ENCODE measurements at regions not wholly inside any gene's neighbourhood (a gene's known extent, or its start where the extent isn't known, plus 50 kb on each side); places are given as distances from the start of the nearest gene placed in this dataset.

DNA sequence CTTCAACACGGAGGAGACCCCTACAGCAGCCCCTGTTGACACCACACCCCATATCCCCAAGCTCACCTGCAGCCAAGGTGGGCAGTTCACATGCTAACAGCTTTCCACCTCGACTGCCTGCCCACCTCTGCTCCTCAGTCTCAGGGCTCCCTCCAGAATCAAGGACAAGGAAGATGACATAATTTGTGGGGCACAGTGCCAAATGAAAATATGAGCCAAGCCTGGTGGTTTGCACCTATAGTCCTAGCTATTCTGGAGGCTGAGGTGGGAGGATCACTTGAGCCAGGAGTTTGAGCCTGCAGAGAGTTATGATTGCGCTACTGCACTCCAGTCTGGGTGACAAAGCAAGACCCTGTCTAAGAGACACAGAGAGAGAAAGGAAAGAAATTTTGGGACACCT is 516.3 kb downstream of the BCOR start:
- no peak for DNase-seq

DNA sequence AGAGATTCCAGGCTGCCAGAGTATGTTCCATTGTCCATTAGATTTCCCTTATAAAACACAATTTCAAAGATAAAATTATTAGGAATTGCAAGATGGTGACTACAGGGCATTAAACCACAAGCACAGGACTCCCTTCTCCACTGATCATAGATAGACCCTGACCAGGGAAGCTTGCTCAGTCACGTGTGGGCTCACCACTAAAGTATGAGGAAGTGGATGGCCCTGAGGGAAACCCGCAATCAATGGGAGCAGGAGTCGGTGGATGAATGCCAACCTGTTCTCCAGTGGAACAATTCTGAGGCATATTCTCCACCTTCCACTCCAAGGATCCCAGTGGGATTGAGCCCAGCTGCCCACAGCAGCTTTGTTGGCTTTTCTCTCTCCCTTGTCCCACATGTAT is 515.7 kb downstream of the BCOR start:
- DNase-seq = no peak

GRCh38 chrX:39582976-39583375 is 514.8 kb downstream of the BCOR start:
- DNase-seq = no peak

- DNase-seq = no peak
Measured at GRCh38 chrX:39585808-39586207, 511.9 kb downstream of the BCOR start.

- no peak for DNase-seq
Measured at GRCh38 chrX:39586359-39586758, 511.4 kb downstream of the BCOR start.

- no peak for DNase-seq
Measured at GRCh38 chrX:39591099-39591498, 506.7 kb downstream of the BCOR start.

GRCh38 chrX:39592776-39593175 is 505.0 kb downstream of the BCOR start:
- no peak for DNase-seq

GRCh38 chrX:39595977-39596376 is 501.8 kb downstream of the BCOR start:
- DNase-seq = no peak

DNA sequence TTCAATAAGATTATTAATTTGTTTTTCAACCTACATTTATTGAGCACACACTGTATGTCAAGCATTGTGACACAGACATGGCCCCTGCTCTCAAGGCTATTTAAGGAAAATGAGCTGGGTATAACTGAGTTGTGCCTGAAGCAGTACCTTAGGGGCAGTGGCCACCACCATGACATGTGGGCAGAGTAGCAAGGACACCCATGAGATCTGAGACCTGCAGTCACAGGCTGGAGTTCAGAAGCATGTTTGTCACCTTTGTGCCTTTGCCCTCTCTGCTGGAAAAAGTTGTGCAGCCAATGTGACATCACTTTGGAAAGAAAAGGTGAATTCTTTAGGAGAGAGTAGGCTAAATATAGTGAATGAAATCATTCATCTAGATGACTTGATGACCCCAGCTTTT is 501.3 kb downstream of the BCOR start:
- DNase-seq = no peak

- DNase-seq = no peak
Measured at GRCh38 chrX:39599339-39599738, 498.4 kb downstream of the BCOR start.

- DNase-seq = no peak
Measured at GRCh38 chrX:39600222-39600621, 497.5 kb downstream of the BCOR start.

GRCh38 chrX:39601231-39602177 is 496.3 kb downstream of the BCOR start:
- DNase-seq = no peak

GRCh38 chrX:39602195-39602594 is 495.6 kb downstream of the BCOR start:
- no peak for DNase-seq

GRCh38 chrX:39603230-39603629 is 494.5 kb downstream of the BCOR start:
- no peak for DNase-seq

DNA sequence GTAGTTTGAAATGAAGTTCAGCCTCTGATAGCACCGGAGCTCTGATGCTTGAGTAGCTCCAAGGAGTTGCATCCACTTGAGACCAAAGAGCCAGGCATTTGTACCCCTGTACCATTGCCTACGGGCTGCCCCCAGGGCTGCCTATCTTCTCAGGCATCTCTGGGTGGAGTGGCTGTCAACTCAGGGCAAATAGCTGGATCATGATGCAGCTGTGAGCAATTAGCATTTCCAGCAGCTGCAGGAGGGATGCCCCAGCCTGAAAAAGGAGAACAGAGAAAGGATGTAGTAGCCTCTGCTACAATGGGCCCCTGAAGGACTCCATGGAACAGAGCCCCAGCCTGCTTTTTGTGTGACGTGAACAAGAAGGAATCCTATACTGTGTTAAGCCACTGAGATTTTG is 492.6 kb downstream of the BCOR start:
- DNase-seq = no peak

DNA sequence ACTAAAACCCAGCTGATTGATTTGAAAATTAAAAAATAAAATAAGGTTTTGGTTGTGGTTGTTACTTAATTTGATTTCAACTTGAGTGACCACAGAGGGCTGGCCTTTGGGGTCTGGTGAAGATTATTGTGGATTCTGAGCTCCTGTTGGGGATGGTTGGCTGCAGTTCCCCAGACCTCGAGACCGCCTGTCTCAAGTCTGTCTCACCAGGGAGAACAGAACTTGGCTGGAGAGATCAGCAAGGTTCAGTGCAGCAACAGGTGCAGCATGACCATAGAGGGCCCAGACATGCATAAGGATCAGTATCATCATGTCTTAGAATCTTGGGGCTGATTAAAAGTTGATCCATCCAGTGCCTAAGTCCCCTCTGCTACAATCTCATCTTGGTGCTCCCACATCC is 491.9 kb downstream of the BCOR start:
- no peak for DNase-seq

DNA sequence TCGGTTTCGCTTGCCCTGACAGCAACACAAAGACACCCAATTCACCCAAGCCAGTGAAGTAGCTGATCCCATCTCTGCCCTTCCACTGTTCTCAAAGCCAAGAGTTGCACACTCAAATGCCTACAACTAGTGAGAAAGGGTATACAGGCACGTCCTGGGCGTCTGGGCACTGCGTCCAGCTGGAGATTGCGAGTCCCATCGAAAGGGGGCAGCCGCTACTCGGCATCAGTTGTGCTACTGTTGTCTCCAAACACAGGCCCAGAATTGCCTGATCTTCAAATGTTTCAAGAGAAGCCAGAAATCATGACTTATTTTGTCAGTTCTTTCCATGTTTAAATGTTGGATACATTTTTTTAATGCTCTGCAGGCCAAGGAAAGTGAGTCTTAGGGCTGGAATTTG is 487.8 kb downstream of the BCOR start:
- no peak for DNase-seq

GRCh38 chrX:39611468-39611867 is 486.3 kb downstream of the BCOR start:
- DNase-seq = no peak

DNA sequence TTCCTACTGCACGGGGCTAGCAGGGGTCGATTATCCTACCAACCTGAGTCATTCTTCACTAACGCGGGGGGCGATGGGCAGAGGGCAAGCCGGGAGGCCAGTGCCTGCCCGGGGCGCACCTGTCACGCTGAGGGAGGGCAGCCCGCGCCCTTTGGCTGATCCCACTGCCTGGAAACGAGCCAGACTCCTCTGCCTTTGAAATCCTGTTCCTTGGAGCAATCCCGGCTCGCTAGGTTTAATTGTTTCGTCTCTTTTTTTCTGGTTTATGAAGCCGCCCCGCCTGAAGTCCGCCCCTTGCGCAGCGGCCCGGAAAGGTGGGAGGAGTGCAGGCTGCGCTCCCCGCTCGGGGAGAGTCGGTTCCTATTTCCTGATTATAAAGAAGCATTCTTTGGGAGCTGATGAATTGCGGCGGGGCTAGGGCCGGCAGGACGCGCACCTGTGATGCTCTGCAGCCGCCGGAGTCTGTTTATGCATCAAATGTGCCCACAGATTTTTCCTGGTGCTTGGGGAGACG is 484.2 kb downstream of the BCOR start:
- peak; percentile 80 for DNase-seq

GRCh38 chrX:39613997-39614679 is 483.6 kb downstream of the BCOR start:
- DNase-seq = peak; percentile 68

DNA sequence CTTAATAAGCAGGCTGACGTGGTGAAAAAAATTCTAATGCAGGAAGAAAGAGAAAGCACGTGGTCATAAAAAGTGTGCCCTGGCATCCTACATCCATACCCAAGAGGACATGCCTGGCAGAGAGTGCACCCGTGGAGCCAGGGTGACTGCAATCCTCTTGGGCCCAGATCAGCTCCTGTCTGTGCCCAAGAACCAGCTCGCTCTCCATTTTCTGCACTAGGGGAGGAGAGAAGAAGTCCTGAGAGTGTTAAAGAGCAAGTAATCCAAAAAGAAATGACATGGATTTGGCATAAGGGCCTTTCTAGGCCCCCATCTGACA is 483.1 kb downstream of the BCOR start:
- no peak for DNase-seq

DNA sequence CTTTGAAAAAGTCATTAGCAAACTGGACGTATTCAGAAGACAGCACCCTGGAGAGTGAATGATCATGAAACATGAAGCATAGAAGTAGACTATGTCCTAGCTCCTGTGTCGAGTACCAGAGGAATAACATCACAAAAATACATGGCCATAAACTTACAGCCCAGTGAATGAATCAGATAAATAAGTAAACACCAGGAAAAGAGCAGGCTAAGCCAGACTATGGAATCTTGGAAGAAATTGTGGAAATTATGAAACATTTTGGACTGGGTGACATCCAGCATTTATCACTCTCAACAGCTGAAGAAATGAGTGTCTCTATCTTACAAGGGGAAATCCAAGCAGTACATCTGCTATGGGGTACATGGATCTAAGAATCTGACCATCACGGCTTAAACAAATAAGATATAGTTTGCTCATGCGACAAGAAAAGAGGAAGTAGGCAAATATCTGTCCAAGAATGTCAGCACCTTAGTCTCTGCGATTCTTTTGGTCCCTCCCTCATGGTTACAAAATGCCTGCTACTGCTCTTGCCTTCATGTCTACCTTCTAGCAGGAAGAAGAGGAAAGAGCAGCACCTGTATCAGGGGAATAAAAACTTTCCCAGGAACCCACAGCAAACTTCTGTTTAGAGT is 481.5 kb downstream of the BCOR start:
- DNase-seq = no peak

DNA sequence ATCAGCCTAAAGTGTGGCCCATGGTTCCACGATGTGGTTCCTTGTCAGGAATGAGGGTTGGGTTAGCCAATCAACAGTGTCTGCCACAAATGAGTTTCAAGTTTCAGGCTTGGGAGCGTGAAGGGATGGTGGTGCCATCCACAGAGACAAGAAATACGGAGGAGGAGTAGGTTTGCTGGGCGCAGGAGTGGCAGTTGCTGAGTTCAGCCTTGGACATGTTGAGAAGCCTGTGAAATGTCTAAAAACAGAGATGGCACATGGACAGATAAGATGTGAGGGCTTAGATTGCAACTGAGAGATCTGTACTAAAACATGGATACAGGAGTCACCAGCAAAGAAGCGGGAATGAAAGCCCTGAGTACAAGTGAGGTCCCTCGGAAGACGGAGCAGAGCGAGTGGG is 481.0 kb downstream of the BCOR start:
- DNase-seq = no peak

GRCh38 chrX:39618178-39618577 is 479.6 kb downstream of the BCOR start:
- DNase-seq = no peak

All from NCI-H2171 (cell line).